Calu3 (cell line): ENCODE measurements at regions not wholly inside any gene's neighbourhood (a gene's known extent, or its start where the extent isn't known, plus 50 kb on each side); places are given as distances from the start of the nearest gene placed in this dataset.

Experiments used
- BruUV-seq: library from RNA; stranded (reverse); fragments of 400-500 nt; replicated peaks from 2 replicates; lab custom pipeline; 2021; lab: Mats Ljungman, UMichigan
- CTCF ChIA-PET: fragments of 300-600 bp; sonication (Branson Sonifier 250); formaldehyde crosslinking; loops from one replicate; lab custom pipeline; 2022; ENCODE audit warnings: antibody characterized with exemption; lab: Charles Lee
- DNase-seq: peaks from one replicate; pipeline ENCODE4 v3.0.0; 2022
- H3K27ac Mint-ChIP-seq: one replicate; pipeline ENCODE4 v1.8.0; 2022; ENCODE audit warnings: mixed read lengths; ENCODE audit not compliant: unreplicated experiment
- H3K27me3 Mint-ChIP-seq: one replicate; pipeline ENCODE4 v1.8.0; 2022; ENCODE audit warnings: mixed read lengths; ENCODE audit not compliant: unreplicated experiment
- H3K36me3 Mint-ChIP-seq: one replicate; pipeline ENCODE4 v1.8.0; 2022; ENCODE audit warnings: mild to moderate bottlenecking, moderate library complexity, mixed read lengths; ENCODE audit not compliant: insufficient read depth, unreplicated experiment
- H3K4me1 Mint-ChIP-seq: one replicate; pipeline ENCODE4 v1.8.0; 2022; ENCODE audit warnings: mild to moderate bottlenecking, low read depth, mixed read lengths; ENCODE audit not compliant: unreplicated experiment
- H3K4me3 Mint-ChIP-seq: one replicate; pipeline ENCODE4 v1.8.0; 2022; ENCODE audit warnings: mild to moderate bottlenecking, low read depth, moderate library complexity, mixed read lengths; ENCODE audit not compliant: unreplicated experiment
- H3K9me3 Mint-ChIP-seq: one replicate; pipeline ENCODE4 v1.8.0; 2022; ENCODE audit warnings: low read depth, mixed read lengths; ENCODE audit not compliant: unreplicated experiment
- intact Hi-C: fragments of 100-400 bp; cut with micrococcal nuclease; formaldehyde crosslinking; loops from one replicate; pipeline ENCODE4 v1.10.0; 2022; ENCODE audit not compliant: unreplicated experiment
- TF ChIP-seq, protein P1 (sequence below): fragments of 200-600 bp; IDR thresholded peaks from one replicate; pipeline ENCODE4 v1.8.0; 2022; ENCODE audit warnings: antibody characterized with exemption; ENCODE audit not compliant: unreplicated experiment

DNA sequence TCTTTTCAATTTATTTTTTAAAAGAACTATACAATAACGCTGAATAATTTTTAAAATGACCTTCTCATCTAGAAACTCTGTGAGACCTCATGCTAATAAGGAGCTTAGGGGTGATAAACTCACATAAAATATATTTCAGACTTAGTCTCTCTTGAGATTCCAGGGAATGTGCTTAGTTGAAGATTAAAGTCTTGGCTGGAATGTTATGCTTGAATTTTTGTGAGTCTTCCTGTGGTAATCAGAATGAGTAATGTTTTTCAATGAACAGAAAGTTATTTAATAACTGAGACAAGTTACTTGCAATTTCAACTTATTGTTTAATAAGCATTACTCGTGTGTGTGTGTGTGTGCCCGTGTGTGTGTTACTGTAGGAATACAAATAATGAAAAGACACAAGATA, 379.9 kb upstream of the EPHA7 start:
- BruUV-seq = no TSS peak
- H3K4me1 Mint-ChIP-seq = no peaks in the 10 kb centered on the region
- intact Hi-C loops = no loop called here
- no peak for DNase-seq
- H3K9me3 Mint-ChIP-seq = peaks cover 13% of the 10 kb centered on the region
- CTCF ChIA-PET = no interaction called here
- TF ChIP-seq, protein P1, sequence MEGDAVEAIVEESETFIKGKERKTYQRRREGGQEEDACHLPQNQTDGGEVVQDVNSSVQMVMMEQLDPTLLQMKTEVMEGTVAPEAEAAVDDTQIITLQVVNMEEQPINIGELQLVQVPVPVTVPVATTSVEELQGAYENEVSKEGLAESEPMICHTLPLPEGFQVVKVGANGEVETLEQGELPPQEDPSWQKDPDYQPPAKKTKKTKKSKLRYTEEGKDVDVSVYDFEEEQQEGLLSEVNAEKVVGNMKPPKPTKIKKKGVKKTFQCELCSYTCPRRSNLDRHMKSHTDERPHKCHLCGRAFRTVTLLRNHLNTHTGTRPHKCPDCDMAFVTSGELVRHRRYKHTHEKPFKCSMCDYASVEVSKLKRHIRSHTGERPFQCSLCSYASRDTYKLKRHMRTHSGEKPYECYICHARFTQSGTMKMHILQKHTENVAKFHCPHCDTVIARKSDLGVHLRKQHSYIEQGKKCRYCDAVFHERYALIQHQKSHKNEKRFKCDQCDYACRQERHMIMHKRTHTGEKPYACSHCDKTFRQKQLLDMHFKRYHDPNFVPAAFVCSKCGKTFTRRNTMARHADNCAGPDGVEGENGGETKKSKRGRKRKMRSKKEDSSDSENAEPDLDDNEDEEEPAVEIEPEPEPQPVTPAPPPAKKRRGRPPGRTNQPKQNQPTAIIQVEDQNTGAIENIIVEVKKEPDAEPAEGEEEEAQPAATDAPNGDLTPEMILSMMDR = no peak
- no peak overlapping the region for H3K4me3 Mint-ChIP-seq
- no peak overlapping the region for H3K27ac Mint-ChIP-seq
- no peaks in the 10 kb centered on the region for H3K27me3 Mint-ChIP-seq
- no peaks in the 10 kb centered on the region for H3K36me3 Mint-ChIP-seq

DNA sequence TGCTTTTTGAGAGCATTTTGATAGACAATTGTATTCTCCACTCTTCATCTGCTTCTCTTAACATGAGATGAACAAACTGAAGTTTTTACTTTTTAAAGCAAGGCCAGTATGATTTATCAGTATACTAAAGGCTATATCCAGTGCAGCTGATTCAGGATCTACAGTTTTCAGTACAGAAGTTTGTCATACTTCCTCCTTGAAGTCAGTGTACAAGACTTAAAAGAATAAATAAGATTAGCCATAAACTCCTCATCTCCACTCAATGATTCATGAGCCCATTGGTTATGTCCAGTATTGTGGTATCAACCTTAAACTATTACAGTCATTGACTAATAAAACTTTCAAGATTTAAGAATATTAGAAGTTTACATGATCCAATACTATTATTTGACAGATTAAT, 374.8 kb upstream of the EPHA7 start:
- intact Hi-C loops = no loop called here

DNA sequence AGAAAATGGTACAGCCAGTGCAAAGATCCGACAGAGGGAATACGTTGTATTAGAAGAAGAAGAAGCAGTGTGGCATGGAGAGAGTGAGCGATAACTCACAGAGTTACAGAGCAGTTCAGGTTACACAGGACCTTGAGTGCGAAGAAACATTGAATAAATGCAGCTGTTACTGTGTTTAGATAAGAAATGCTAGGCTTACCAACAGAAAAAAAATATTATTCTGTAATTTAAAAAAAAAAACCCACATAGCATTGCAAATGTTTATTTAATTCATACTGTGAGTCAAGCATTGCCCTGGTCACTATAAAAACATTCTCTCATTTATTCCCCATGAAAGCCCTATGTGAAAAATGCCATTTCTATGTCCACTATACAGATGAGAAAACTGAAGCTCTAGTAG, 373.4 kb upstream of the EPHA7 start:
- no peaks in the 10 kb centered on the region for H3K27me3 Mint-ChIP-seq
- H3K4me1 Mint-ChIP-seq = no peaks in the 10 kb centered on the region
- peaks cover 5% of the 10 kb centered on the region for H3K36me3 Mint-ChIP-seq
- TF ChIP-seq, protein P1 = no peak
- intact Hi-C loops = no loop called here
- H3K4me3 Mint-ChIP-seq = no peak overlapping the region
- H3K27ac Mint-ChIP-seq = no peak overlapping the region
- no peak for DNase-seq
- CTCF ChIA-PET = no interaction called here
- no TSS peak for BruUV-seq
- peaks cover 7% of the 10 kb centered on the region for H3K9me3 Mint-ChIP-seq

More for the DNA sequence above, 374.8 kb upstream of the EPHA7 start:
- H3K27me3 Mint-ChIP-seq = no peaks in the 10 kb centered on the region
- H3K4me1 Mint-ChIP-seq = no peaks in the 10 kb centered on the region
- CTCF ChIA-PET = no interaction called here
- H3K36me3 Mint-ChIP-seq = no peaks in the 10 kb centered on the region
- peaks cover 8% of the 10 kb centered on the region for H3K9me3 Mint-ChIP-seq
- no peak overlapping the region for H3K27ac Mint-ChIP-seq
- no peak for DNase-seq
- TF ChIP-seq, protein P1 = no peak
- H3K4me3 Mint-ChIP-seq = no peak overlapping the region
- no TSS peak for BruUV-seq

DNA sequence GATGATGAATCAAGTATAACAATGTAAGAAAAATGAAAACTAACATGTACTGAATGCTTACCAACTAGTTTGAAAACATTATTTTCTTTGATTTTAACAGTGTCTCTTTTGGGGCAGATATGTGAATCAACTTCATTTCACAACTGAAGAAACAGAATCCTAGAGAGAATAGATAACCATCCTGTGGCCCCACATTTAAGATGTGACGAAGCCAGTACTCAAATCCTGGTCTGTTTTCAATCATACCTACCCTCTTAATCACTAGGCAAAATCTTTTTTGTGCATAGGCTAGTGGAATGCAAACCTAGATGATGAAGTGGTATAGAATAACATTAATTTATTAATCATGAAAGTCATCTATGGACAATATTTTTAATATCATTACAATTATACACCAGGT, 371.6 kb upstream of the EPHA7 start:
- CTCF ChIA-PET = no interaction called here
- peaks cover 5% of the 10 kb centered on the region for H3K36me3 Mint-ChIP-seq
- H3K9me3 Mint-ChIP-seq = peaks cover 7% of the 10 kb centered on the region
- no peaks in the 10 kb centered on the region for H3K27me3 Mint-ChIP-seq
- TF ChIP-seq, protein P1 = no peak
- no peak overlapping the region for H3K27ac Mint-ChIP-seq
- no peak overlapping the region for H3K4me3 Mint-ChIP-seq
- no TSS peak for BruUV-seq
- H3K4me1 Mint-ChIP-seq = no peaks in the 10 kb centered on the region
- intact Hi-C loops = no loop called here
- DNase-seq = no peak

DNA sequence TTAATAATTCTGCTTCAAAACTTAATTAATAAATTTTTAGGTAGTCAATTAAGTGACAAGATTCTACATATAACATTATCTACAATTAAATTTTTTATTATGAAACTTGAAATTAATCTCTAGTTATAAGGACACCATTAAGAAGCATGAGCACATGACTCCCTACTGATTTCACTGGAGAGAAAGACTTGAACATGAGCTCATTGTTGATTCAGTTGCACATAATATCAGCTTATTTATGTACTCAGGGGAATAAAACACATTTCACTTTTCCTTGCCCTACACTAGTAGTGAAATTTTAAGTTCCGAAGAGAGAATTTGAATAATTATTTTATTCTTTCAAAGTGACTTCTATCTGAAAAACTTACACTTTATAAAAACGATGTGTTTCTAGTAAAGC, 370.2 kb upstream of the EPHA7 start:
- intact Hi-C loops = no loop called here
- H3K4me3 Mint-ChIP-seq = no peak overlapping the region
- CTCF ChIA-PET = no interaction called here
- no TSS peak for BruUV-seq
- H3K27ac Mint-ChIP-seq = no peak overlapping the region
- H3K36me3 Mint-ChIP-seq = peaks cover 5% of the 10 kb centered on the region
- DNase-seq = no peak
- H3K27me3 Mint-ChIP-seq = no peaks in the 10 kb centered on the region
- TF ChIP-seq, protein P1 = no peak
- H3K4me1 Mint-ChIP-seq = peaks cover 12% of the 10 kb centered on the region
- peaks cover 5% of the 10 kb centered on the region for H3K9me3 Mint-ChIP-seq
